G401 (cell line): ENCODE measurements at regions not wholly inside any gene's neighbourhood (a gene's known extent, or its start where the extent isn't known, plus 50 kb on each side); places are given as distances from the start of the nearest gene placed in this dataset.
"Not testable (repeated sequence)": the region's sequence is repeated elsewhere in the genome, so short reads cannot be mapped to it uniquely, and the experiment has no call there.

ENCODE experiments used
- DNase-seq: peaks from one replicate; pipeline ENCODE4 v3.0.0-alpha.2; 2015; ENCODE audit warnings: low spot score
- in situ Hi-C: cut with HindIII; loops from 2 replicates; pipeline ENCODE4 v1.10.0; 2016; ENCODE audit warnings: low sequenced_read_pairs, mixed read lengths

- DNase-seq, result no peak
- in situ Hi-C loops, result no loop called here
Measured at GRCh38 chr1:185400052-185400451, 83.0 kb upstream of the IVNS1ABP start.

- DNase-seq, result no peak
- in situ Hi-C loops, result no loop called here
Measured at GRCh38 chr1:185398599-185398998, 81.6 kb upstream of the IVNS1ABP start.

GRCh38 chr1:185398022-185398421 lies 81.0 kb upstream of the IVNS1ABP start:
- in situ Hi-C loops, result no loop called here
- no peak for DNase-seq

- no peak for DNase-seq
- in situ Hi-C loops, result no loop called here
Measured at GRCh38 chr1:185397183-185397582, 80.1 kb upstream of the IVNS1ABP start.

GRCh38 chr1:185396126-185396525 lies 79.1 kb upstream of the IVNS1ABP start:
- no peak for DNase-seq
- in situ Hi-C loops, result no loop called here

GRCh38 chr1:185393815-185394214 lies 76.8 kb upstream of the IVNS1ABP start:
- in situ Hi-C loops, result no loop called here
- DNase-seq, result no peak

GRCh38 chr1:185393205-185393604 lies 76.2 kb upstream of the IVNS1ABP start:
- in situ Hi-C loops, result no loop called here
- DNase-seq, result no peak

- DNase-seq, result no peak
- in situ Hi-C loops, result no loop called here
Measured at GRCh38 chr1:185388815-185389214, 71.8 kb upstream of the IVNS1ABP start.

- no peak for DNase-seq
- in situ Hi-C loops, result no loop called here
Measured at GRCh38 chr1:185388346-185388745, 71.3 kb upstream of the IVNS1ABP start.

GRCh38 chr1:185385991-185386390 lies 68.9 kb upstream of the IVNS1ABP start:
- in situ Hi-C loops, result no loop called here
- DNase-seq, result no peak

- in situ Hi-C loops, DNase-seq: not testable (repeated sequence)
Measured at GRCh38 chr1:185383805-185384204, 66.8 kb upstream of the IVNS1ABP start.

- no peak for DNase-seq
- in situ Hi-C loops, result no loop called here
Measured at GRCh38 chr1:185377831-185378230, 60.8 kb upstream of the IVNS1ABP start.

- no peak for DNase-seq
- in situ Hi-C loops, result no loop called here
Measured at GRCh38 chr1:185376840-185377635, 60.0 kb upstream of the IVNS1ABP start.

- in situ Hi-C loops, result no loop called here
Measured at GRCh38 chr1:185376288-185376687, 59.2 kb upstream of the IVNS1ABP start.

GRCh38 chr1:185375583-185375982 lies 58.5 kb upstream of the IVNS1ABP start:
- in situ Hi-C loops, result no loop called here
- DNase-seq, result no peak

More at GRCh38 chr1:185376288-185376687, 59.2 kb upstream of the IVNS1ABP start:
- no peak for DNase-seq

GRCh38 chr1:185373813-185374529 lies 56.9 kb upstream of the IVNS1ABP start:
- no peak for DNase-seq
- in situ Hi-C loops, result no loop called here

GRCh38 chr1:185369786-185370185 lies 52.7 kb upstream of the IVNS1ABP start:
- in situ Hi-C loops, result no loop called here
- DNase-seq, result no peak

- DNase-seq, result no peak
- in situ Hi-C loops, result no loop called here
Measured at GRCh38 chr1:185368913-185369491, 52.0 kb upstream of the IVNS1ABP start.

- DNase-seq, result no peak
- in situ Hi-C loops, result no loop called here
Measured at GRCh38 chr1:185368313-185368855, 51.3 kb upstream of the IVNS1ABP start.

- in situ Hi-C loops, result no loop called here
- no peak for DNase-seq
Measured at GRCh38 chr1:185367218-185367617, 50.2 kb upstream of the IVNS1ABP start.
